GM12878 (cell line): ENCODE measurements at regions not wholly inside any gene's neighbourhood (a gene's known extent, or its start where the extent isn't known, plus 50 kb on each side); places are given as distances from the start of the nearest gene placed in this dataset.

Source experiments
- ATAC-seq: fragments of 200-7000 bp; cut with Tn5 transposase; 3 replicates; pipeline ENCODE4 v1.9.1; 2020; ENCODE audit warnings: mild to moderate bottlenecking, moderate library complexity
- BruUV-seq: library from RNA; stranded (reverse); fragments of 400-500 nt; replicated peaks from 2 replicates; lab custom pipeline; 2021; lab: Mats Ljungman, UMichigan
- CTCF ChIA-PET: fragments of 300-600 bp; sonication (Branson Sonifier 250); formaldehyde crosslinking; extraction: SDS; loops from one replicate; lab custom pipeline; 2021; ENCODE audit warnings: inconsistent platforms; lab: Yijun Ruan, JAX
- POLR2A ChIA-PET: fragments of 350-600 bp; formaldehyde crosslinking; extraction: SDS; loops from one replicate; lab custom pipeline; 2021; ENCODE audit warnings: inconsistent platforms; lab: Charles Lee
- RAD21 ChIA-PET: fragments of 300-600 bp; sonication (Branson Sonifier 250); formaldehyde crosslinking; loops from one replicate; lab custom pipeline; 2023; ENCODE audit warnings: antibody characterized with exemption; ENCODE audit not compliant: unreplicated experiment; lab: Charles Lee
- SMC1A ChIA-PET: fragments of 300-600 bp; sonication (Branson Sonifier 250); formaldehyde crosslinking; loops from one replicate; lab custom pipeline; 2023; ENCODE audit not compliant: unreplicated experiment, uncharacterized antibody; lab: Charles Lee
- DNase-seq: peaks from one replicate; pipeline ENCODE4 v3.0.0-alpha.2; 2011; ENCODE audit warnings: low read depth, low spot score
- FAIRE-seq: peaks from 3 replicates; lab custom pipeline; 2011; peaks lifted over from hg19 to GRCh38; lab: Jason Lieb, UNC
- H2AFZ ChIP-seq: 2 replicates; pipeline ENCODE4 v1.6.0; 2011; ENCODE audit warnings: low read depth, low read length, control low read depth; ENCODE audit not compliant: control insufficient read depth
- H3K27ac ChIP-seq: 2 replicates; pipeline ENCODE4 v1.5.1; 2011; ENCODE audit warnings: control low read depth; ENCODE audit not compliant: control insufficient read depth, insufficient read depth
- H3K27me3 ChIP-seq, 2 experiments: replicated peaks in 1 of 2; 2 replicates each; pipeline versions ENCODE4 v1.6.0 to v1.6.1; 2011; ENCODE audit warnings: low read length in 1 of 2; ENCODE audit not compliant: control insufficient read depth in 2 of 2, insufficient read depth in 2 of 2
- H3K36me3 ChIP-seq, 2 experiments: 2 replicates each; pipeline ENCODE4 v1.5.1; 2011; ENCODE audit warnings: low read length in 1 of 2; ENCODE audit not compliant: control insufficient read depth in 2 of 2, insufficient read depth in 2 of 2
- H3K4me1 ChIP-seq: 2 replicates; pipeline ENCODE4 v1.6.1; 2011; ENCODE audit warnings: mild to moderate bottlenecking, low read length, moderate library complexity, mixed read lengths; ENCODE audit not compliant: control insufficient read depth, insufficient read depth
- H3K4me2 ChIP-seq: 2 replicates; pipeline ENCODE4 v1.6.0; 2011; ENCODE audit warnings: control low read depth; ENCODE audit not compliant: control insufficient read depth, insufficient read depth
- H3K4me3 ChIP-seq: fragments of 200-600 bp; sonication (generic); 2 replicates; pipeline ENCODE4 v1.5.1; 2016
- H3K79me2 ChIP-seq: 2 replicates; pipeline ENCODE4 v1.6.0; 2011; ENCODE audit warnings: low read length; ENCODE audit not compliant: control insufficient read depth, insufficient read depth
- H3K9ac ChIP-seq: 2 replicates; pipeline ENCODE4 v1.8.0; 2011; ENCODE audit warnings: low read length, control low read depth, mixed read lengths; ENCODE audit not compliant: control insufficient read depth, insufficient read depth
- H3K9me3 ChIP-seq: replicated peaks from 3 replicates; pipeline ENCODE4 v1.5.1; 2011; ENCODE audit warnings: mild to moderate bottlenecking, low read length; ENCODE audit not compliant: control insufficient read depth, insufficient read depth
- H4K20me1 ChIP-seq: 2 replicates; pipeline ENCODE4 v1.6.0; 2011; ENCODE audit not compliant: control insufficient read depth, insufficient read depth
- ATF3 ChIP-seq: IDR thresholded peaks from 2 replicates; pipeline ENCODE4 v1.6.1; 2011; ENCODE audit warnings: low read depth, mild to moderate bottlenecking, low read length, moderate library complexity, borderline replicate concordance; ENCODE audit errors: extremely low read depth
- BMI1 ChIP-seq: fragments of 450-650 bp; IDR thresholded peaks from 2 replicates; pipeline ENCODE4 v1.6.1; 2016; ENCODE audit warnings: mild to moderate bottlenecking, moderate library complexity, borderline replicate concordance
- CREM ChIP-seq: IDR thresholded peaks from 2 replicates; pipeline ENCODE4 v1.6.1; 2014; ENCODE audit warnings: antibody characterized with exemption, low read depth
- FOS ChIP-seq: IDR thresholded peaks from 3 replicates; pipeline ENCODE4 v1.6.1; 2011; ENCODE audit warnings: borderline replicate concordance; ENCODE audit not compliant: insufficient read length; ENCODE audit errors: extremely low read depth
- FOXM1 ChIP-seq: IDR thresholded peaks from 2 replicates; pipeline ENCODE4 v1.6.1; 2012; ENCODE audit warnings: low read depth, mild to moderate bottlenecking, inconsistent platforms, low read length, moderate library complexity
- IRF4 ChIP-seq: IDR thresholded peaks from 2 replicates; pipeline ENCODE4 v1.6.1; 2011; ENCODE audit warnings: low read depth, low read length
- MXI1 ChIP-seq: fragments of 150-350 bp; IDR thresholded peaks from 2 replicates; pipeline ENCODE4 v1.6.1; 2011; ENCODE audit warnings: low read depth, mild to moderate bottlenecking, inconsistent platforms, low read length, improper control_type of control experiment
- NR2F1 ChIP-seq: fragments of 450-650 bp; conservative IDR thresholded peaks from 2 replicates; pipeline ENCODE4 v1.6.1; 2017; ENCODE audit warnings: mild to moderate bottlenecking
- POLR2AphosphoS5 ChIP-seq: IDR thresholded peaks from 2 replicates; pipeline ENCODE4 v1.6.1; 2011; ENCODE audit warnings: mild to moderate bottlenecking, low read length, inconsistent platforms
- RAD21 ChIP-seq: IDR thresholded peaks from 2 replicates; pipeline ENCODE4 v1.6.1; 2011; ENCODE audit warnings: mild to moderate bottlenecking, low read depth, low read length, moderate library complexity; ENCODE audit not compliant: insufficient read depth
- RFX5 ChIP-seq: IDR thresholded peaks from 2 replicates; pipeline ENCODE4 v1.6.1; 2011; ENCODE audit warnings: low read depth, low read length, improper control_type of control experiment
- SREBF1 ChIP-seq: IDR thresholded peaks from 2 replicates; pipeline ENCODE4 v1.6.1; 2012; ENCODE audit warnings: mild to moderate bottlenecking, low read length
- SREBF2 ChIP-seq: IDR thresholded peaks from 2 replicates; pipeline ENCODE4 v1.6.1; 2012; ENCODE audit warnings: mild to moderate bottlenecking, low read length
- STAT1 ChIP-seq: fragments of 450-650 bp; conservative IDR thresholded peaks from 2 replicates; pipeline ENCODE4 v1.6.1; 2014; ENCODE audit warnings: antibody characterized with exemption, mild to moderate bottlenecking
- TCF7 ChIP-seq: IDR thresholded peaks from 2 replicates; pipeline ENCODE4 v1.6.1; 2014; ENCODE audit warnings: antibody characterized with exemption, borderline replicate concordance
- ZNF384 ChIP-seq: IDR thresholded peaks from 2 replicates; pipeline ENCODE4 v1.6.1; 2012; ENCODE audit warnings: low read depth, mild to moderate bottlenecking, low read length, improper control_type of control experiment, borderline replicate concordance
- WGBS: methylation state at CpG from one replicate; pipeline ENCODE4 v1.1.6; 2016; ENCODE audit warnings: low lambda C conversion rate; ENCODE audit not compliant: insufficient replicate concordance, insufficient coverage; ENCODE audit errors: missing lambda C conversion rate; 5-methylcytosine and 5-hydroxymethylcytosine counted together
- in situ Hi-C: fragments of 300-500 bp; cut with MboI; formaldehyde crosslinking; loops from 9 replicates; pipeline ENCODE4 v1.14.3; 2018; ENCODE audit warnings: mixed read lengths
- intact Hi-C: fragments of 100-400 bp; cut with micrococcal nuclease; formaldehyde crosslinking; loops from one replicate; pipeline ENCODE4 v1.14.2; 2022; ENCODE audit not compliant: unreplicated experiment
- TF ChIP-seq, protein P1 (sequence below): fragments of 450-650 bp; IDR thresholded peaks from 2 replicates; pipeline ENCODE4 v1.6.1; 2016; ENCODE audit warnings: mild to moderate bottlenecking
- TF ChIP-seq, protein P2 (sequence below): IDR thresholded peaks from 2 replicates; pipeline ENCODE4 v1.6.1; 2011; ENCODE audit warnings: borderline replicate concordance, low read depth, mild to moderate bottlenecking, moderate library complexity, low read length; ENCODE audit not compliant: insufficient read depth, poor library complexity, severe bottlenecking

DNA sequence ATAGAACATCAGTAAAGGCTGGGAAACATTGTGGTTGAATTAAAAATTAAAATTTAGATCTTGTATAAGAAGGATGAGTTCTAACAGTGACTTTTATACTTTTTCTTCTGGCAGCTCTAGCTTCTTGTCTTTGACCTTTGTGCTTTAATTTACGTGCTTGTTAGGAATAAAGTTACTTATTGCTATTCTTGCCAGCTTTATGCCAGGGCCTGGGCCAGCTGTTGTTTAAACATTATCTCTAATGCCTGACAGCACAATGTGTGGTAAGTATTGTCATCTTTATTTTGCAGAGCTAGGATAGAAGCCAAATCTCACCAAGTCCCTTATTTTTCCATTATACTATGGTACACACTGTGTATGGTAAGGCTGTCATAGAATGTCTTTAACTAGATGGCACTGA is 766.7 kb upstream of the GOLIM4 start:
- Histone ChIP-seq H3K4me3 (no peak overlapping the region), H3K36me3 (no peaks in the 10 kb centered on the region), H3K4me1 (no peaks in the 10 kb centered on the region)
- RAD21 ChIA-PET: no interaction called here
- WGBS: 4% methylated on average over 1 of the region's 1 CpG
- ATAC-seq (no peak), FAIRE-seq (no peak)
- TF ChIP-seq RFX5 (no peak), SREBF1 (no peak), IRF4 (no peak), BMI1 (no peak), ZNF384 (no peak), RAD21 (no peak)
- TF ChIP-seq, protein P1, sequence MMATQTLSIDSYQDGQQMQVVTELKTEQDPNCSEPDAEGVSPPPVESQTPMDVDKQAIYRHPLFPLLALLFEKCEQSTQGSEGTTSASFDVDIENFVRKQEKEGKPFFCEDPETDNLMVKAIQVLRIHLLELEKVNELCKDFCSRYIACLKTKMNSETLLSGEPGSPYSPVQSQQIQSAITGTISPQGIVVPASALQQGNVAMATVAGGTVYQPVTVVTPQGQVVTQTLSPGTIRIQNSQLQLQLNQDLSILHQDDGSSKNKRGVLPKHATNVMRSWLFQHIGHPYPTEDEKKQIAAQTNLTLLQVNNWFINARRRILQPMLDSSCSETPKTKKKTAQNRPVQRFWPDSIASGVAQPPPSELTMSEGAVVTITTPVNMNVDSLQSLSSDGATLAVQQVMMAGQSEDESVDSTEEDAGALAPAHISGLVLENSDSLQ: no peak
- TF ChIP-seq, all 136 proteins: peak for 0
- no TSS peak for BruUV-seq
- Histone ChIP-seq H3K9me3 (no peaks in the 10 kb centered on the region), H3K9ac (no peak overlapping the region), H3K4me2 (no peak overlapping the region), H3K27me3 (no peaks in the 10 kb centered on the region), H3K27ac (no peak overlapping the region), H4K20me1 (no peaks in the 10 kb centered on the region), H3K79me2 (no peaks in the 10 kb centered on the region), H2AFZ (no peak overlapping the region)
- POLR2A ChIA-PET: no interaction called here
- DNase-seq: no peak
- SMC1A ChIA-PET: interaction anchor here (1.8 to 2.2 kb wide), 2 partner anchors 14 to 651 kb away, joined by 4 to 8 read pairs; no protein-coding TSS in a partner anchor
- CTCF ChIA-PET: interaction anchor here (1.0 to 2.5 kb wide), 4 partner anchors 15 to 881 kb away, joined by 3 to 14 read pairs (median 4); no protein-coding TSS in a partner anchor
- intact Hi-C loops (no loop called here), in situ Hi-C loops (no loop called here)

DNA sequence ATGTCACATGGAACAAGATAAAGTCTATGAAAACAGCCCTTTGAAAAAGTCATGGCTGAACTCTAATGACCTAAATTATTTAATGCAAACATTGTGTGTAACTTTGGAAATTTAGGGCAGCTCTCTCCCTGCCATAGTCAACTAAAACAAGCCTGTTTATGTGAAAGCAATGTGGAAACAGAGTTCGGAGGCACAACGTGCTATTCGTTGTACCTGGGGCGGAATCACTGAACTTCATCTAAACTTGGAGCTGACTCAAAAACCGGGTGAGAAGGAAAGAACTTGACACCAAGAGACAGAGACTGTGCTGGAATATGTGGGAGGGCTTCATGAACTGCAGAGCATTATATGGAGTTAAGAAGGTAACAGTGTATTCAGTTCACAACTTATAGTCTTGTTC is 764.9 kb upstream of the GOLIM4 start:
- intact Hi-C loops: no loop called here
- WGBS: 75% methylated on average over 5 of the region's 5 CpGs
- TF ChIP-seq NR2F1 (no peak), POLR2AphosphoS5 (no peak), TCF7 (no peak), MXI1 (no peak), FOXM1 (no peak), STAT1 (no peak), ATF3 (no peak), FOS (no peak), CREM (no peak), SREBF2 (no peak)
- TF ChIP-seq, protein P2, sequence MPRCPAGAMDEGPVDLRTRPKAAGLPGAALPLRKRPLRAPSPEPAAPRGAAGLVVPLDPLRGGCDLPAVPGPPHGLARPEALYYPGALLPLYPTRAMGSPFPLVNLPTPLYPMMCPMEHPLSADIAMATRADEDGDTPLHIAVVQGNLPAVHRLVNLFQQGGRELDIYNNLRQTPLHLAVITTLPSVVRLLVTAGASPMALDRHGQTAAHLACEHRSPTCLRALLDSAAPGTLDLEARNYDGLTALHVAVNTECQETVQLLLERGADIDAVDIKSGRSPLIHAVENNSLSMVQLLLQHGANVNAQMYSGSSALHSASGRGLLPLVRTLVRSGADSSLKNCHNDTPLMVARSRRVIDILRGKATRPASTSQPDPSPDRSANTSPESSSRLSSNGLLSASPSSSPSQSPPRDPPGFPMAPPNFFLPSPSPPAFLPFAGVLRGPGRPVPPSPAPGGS: no peak

More for the DNA sequence above, 764.9 kb upstream of the GOLIM4 start:
- H3K36me3 ChIP-seq: no peaks in the 10 kb centered on the region
- no peak overlapping the region for H3K4me3 ChIP-seq
- no TSS peak for BruUV-seq
- ChIA-PET POLR2A (no interaction called here), CTCF (no interaction called here), RAD21 (no interaction called here), SMC1A (interaction anchor here (2.2 kb wide), 1 partner anchor 12 kb away, joined by 8 read pairs; no protein-coding TSS in a partner anchor)
- no peak overlapping the region for H2AFZ ChIP-seq
- no peak overlapping the region for H3K9ac ChIP-seq
- no peaks in the 10 kb centered on the region for H3K4me1 ChIP-seq
- in situ Hi-C loops: no loop called here
- no peak overlapping the region for H3K4me2 ChIP-seq
- no peaks in the 10 kb centered on the region for H3K9me3 ChIP-seq
- H3K79me2 ChIP-seq: no peaks in the 10 kb centered on the region
- FAIRE-seq (no peak), ATAC-seq (no peak), DNase-seq (no peak)
- no peaks in the 10 kb centered on the region for H3K27me3 ChIP-seq
- no peak overlapping the region for H3K27ac ChIP-seq
- H4K20me1 ChIP-seq: no peaks in the 10 kb centered on the region
